Testis (tissue), 2 donors: ENCODE measurements at regions not wholly inside any gene's neighbourhood (a gene's known extent, or its start where the extent isn't known, plus 50 kb on each side); places are given as distances from the start of the nearest gene placed in this dataset.

Experiments used
- POLR2A ChIP-seq: fragments of 450-650 bp; IDR thresholded peaks from one replicate; pipeline ENCODE4 v1.6.1; 2017; ENCODE audit warnings: antibody characterized with exemption, mild to moderate bottlenecking, moderate library complexity
- TF ChIP-seq, protein P1 (sequence below), 3 experiments: fragments of 450-650 bp in 2 of 3; fragments of 200-600 bp in 1 of 3; sonication (generic) in 1 of 3; IDR thresholded peaks; one replicate each; pipeline ENCODE4 v1.5.1; 2016 to 2019; ENCODE audit warnings: antibody characterized with exemption in 3 of 3, mild to moderate bottlenecking in 2 of 3, moderate library complexity in 1 of 3

GRCh38 chr1:195075973-195076372 is 1532.3 kb downstream of the KCNT2 start:
- TF ChIP-seq POLR2A = no peak
- TF ChIP-seq, protein P1, sequence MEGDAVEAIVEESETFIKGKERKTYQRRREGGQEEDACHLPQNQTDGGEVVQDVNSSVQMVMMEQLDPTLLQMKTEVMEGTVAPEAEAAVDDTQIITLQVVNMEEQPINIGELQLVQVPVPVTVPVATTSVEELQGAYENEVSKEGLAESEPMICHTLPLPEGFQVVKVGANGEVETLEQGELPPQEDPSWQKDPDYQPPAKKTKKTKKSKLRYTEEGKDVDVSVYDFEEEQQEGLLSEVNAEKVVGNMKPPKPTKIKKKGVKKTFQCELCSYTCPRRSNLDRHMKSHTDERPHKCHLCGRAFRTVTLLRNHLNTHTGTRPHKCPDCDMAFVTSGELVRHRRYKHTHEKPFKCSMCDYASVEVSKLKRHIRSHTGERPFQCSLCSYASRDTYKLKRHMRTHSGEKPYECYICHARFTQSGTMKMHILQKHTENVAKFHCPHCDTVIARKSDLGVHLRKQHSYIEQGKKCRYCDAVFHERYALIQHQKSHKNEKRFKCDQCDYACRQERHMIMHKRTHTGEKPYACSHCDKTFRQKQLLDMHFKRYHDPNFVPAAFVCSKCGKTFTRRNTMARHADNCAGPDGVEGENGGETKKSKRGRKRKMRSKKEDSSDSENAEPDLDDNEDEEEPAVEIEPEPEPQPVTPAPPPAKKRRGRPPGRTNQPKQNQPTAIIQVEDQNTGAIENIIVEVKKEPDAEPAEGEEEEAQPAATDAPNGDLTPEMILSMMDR (IDR thresholded peaks at IDR 0.05) = no peak
